BJ (cell line): ENCODE measurements at regions not wholly inside any gene's neighbourhood (a gene's known extent, or its start where the extent isn't known, plus 50 kb on each side); places are given as distances from the start of the nearest gene placed in this dataset.

ENCODE experiments used
- CTCF ChIA-PET: fragments of 350-600 bp; formaldehyde crosslinking; extraction: SDS; loops from one replicate; lab custom pipeline; 2021; ENCODE audit warnings: antibody characterized with exemption, inconsistent platforms; lab: Yijun Ruan, JAX
- POLR2A ChIA-PET: fragments of 300-600 bp; sonication (Branson Sonifier 250); formaldehyde crosslinking; extraction: SDS; loops from one replicate; lab custom pipeline; 2021; ENCODE audit warnings: antibody characterized with exemption; lab: Charles Lee
- DNase-seq: peaks from one replicate; pipeline ENCODE4 v3.0.0-alpha.2; 2011; ENCODE audit warnings: low read depth
- H3K27me3 ChIP-seq: 2 replicates; pipeline ENCODE4 v1.6.0; 2011; ENCODE audit warnings: low read length; ENCODE audit not compliant: control insufficient read depth, insufficient read depth
- H3K36me3 ChIP-seq: 2 replicates; pipeline ENCODE4 v1.5.1; 2011; ENCODE audit warnings: low read length; ENCODE audit not compliant: control insufficient read depth, insufficient read depth
- H3K4me3 ChIP-seq: 2 replicates; pipeline ENCODE4 v1.5.1; 2011; ENCODE audit warnings: low read depth, mild to moderate bottlenecking, control low read depth, low read length
- TF ChIP-seq, protein P1 (sequence below): IDR thresholded peaks from 2 replicates; pipeline ENCODE4 v1.5.1; 2011; ENCODE audit warnings: low read depth, mild to moderate bottlenecking, control low read depth, inconsistent platforms, low read length, moderate library complexity; ENCODE audit not compliant: insufficient read depth

DNA sequence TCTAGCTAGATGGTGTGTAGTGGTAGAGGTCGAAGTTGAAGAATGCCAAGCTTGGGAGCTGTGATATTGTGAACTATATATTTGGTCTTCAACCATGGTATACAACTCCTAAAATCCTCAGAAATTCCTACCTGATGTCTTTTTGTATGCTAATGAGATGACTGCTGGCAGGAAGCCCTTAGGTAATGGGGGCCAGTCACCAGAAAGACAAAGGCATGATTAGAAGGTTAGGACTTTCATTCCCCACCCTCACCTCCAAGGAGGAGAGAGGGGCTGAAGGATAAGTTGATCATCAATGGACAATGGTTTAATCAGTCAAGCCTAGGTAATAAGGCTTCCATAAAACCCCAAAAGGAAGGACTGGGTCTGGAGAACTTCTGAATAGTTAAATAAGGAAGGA, 285.7 kb upstream of the POU5F2 start:
- Histone ChIP-seq H3K4me3 (no peak overlapping the region), H3K27me3 (no peaks in the 10 kb centered on the region), H3K36me3 (no peaks in the 10 kb centered on the region)
- ChIA-PET CTCF (interaction anchor here (1.2 kb wide), 1 partner anchor 166 kb away, joined by 4 read pairs; no protein-coding TSS in a partner anchor), POLR2A (no interaction called here)
- TF ChIP-seq, protein P1, sequence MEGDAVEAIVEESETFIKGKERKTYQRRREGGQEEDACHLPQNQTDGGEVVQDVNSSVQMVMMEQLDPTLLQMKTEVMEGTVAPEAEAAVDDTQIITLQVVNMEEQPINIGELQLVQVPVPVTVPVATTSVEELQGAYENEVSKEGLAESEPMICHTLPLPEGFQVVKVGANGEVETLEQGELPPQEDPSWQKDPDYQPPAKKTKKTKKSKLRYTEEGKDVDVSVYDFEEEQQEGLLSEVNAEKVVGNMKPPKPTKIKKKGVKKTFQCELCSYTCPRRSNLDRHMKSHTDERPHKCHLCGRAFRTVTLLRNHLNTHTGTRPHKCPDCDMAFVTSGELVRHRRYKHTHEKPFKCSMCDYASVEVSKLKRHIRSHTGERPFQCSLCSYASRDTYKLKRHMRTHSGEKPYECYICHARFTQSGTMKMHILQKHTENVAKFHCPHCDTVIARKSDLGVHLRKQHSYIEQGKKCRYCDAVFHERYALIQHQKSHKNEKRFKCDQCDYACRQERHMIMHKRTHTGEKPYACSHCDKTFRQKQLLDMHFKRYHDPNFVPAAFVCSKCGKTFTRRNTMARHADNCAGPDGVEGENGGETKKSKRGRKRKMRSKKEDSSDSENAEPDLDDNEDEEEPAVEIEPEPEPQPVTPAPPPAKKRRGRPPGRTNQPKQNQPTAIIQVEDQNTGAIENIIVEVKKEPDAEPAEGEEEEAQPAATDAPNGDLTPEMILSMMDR = no peak
- DNase-seq = no peak

DNA sequence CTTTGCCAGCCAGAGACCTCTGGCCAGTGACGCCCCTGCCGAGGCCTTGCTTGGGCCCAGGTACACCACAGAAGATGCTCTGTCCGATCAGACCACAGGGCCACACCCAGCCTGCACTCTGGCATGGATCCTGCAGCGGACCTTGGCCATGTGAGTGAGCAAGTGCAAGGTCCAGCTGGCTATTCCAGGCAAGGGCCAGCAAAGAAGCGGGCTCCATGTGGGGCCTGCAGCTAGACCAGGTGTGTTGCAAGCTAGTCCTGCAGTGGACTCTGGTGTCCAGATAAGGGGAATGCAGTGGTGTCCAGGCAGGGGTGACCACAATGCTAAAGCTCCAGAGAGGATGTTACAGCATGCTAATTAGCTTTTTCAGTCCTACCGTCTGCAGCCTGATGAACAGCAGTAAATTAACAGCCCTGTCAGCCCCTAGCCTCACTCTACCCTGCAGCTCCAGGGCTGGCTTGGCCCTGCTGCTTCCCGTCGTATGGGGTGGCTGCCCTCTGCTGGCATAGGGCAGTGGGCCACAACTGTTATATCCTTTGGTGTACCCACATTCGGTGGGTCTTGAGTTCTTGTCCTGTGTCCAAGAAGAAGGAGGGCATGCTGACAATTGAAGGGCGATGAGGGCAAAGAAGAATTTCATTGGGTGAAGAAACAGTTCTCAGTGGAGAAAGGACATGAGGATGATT, 284.5 kb upstream of the POU5F2 start:
- Histone ChIP-seq H3K4me3 (no peak overlapping the region), H3K36me3 (no peaks in the 10 kb centered on the region; the same call in 1 of the 2 replicates), H3K27me3 (no peaks in the 10 kb centered on the region)
- CTCF ChIA-PET = no interaction called here
- POLR2A ChIA-PET = no interaction called here
- TF ChIP-seq, protein P1 = no peak
- DNase-seq = no peak

DNA sequence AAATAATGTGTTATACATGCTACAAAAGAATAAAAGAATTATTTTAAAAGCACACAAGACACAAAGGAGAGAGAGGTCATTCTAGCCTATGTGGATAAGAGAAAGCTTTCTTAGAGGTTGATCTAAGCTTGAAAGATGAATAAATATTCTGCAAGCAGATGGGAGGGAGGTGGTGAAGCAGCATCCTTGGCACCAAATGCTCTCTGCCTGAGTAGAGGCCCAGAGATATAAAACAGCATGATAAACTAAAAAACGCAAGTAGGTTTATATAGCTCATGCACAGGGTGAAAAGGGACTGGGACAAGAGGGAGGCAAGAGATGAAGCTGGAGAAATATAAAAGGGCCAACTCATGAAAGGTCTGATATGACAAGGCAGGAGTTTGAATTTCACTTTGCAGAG, 283.2 kb upstream of the POU5F2 start:
- Histone ChIP-seq H3K27me3 (no peaks in the 10 kb centered on the region), H3K36me3 (no peaks in the 10 kb centered on the region; the same call in 1 of the 2 replicates), H3K4me3 (no peak overlapping the region)
- TF ChIP-seq, protein P1 = no peak
- ChIA-PET POLR2A (no interaction called here), CTCF (no interaction called here)
- DNase-seq = no peak

DNA sequence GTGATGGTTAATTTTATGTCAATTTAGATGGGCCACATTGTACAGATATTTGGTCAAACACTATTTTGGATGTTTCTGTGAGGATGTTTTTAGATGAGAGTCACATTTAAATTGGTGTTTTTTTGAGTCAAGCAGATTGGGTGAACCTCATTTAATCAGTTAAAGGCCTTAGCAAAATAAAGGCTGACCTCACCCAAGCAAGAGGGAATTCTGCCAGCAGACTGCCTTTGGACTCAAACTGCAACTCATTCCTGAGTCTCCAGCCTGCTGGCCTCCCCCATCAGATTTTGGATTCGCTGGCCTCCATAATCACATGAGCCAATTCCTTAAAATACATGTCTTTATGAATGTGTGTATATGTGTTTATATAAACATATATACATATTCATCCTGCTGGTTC, 282.7 kb upstream of the POU5F2 start:
- ChIA-PET POLR2A (no interaction called here), CTCF (no interaction called here)
- no peak for DNase-seq
- H3K4me3 ChIP-seq = no peak overlapping the region
- H3K36me3 ChIP-seq = no peaks in the 10 kb centered on the region; the same call in 1 of the 2 replicates
- TF ChIP-seq, protein P1 = no peak
- H3K27me3 ChIP-seq = no peaks in the 10 kb centered on the region

DNA sequence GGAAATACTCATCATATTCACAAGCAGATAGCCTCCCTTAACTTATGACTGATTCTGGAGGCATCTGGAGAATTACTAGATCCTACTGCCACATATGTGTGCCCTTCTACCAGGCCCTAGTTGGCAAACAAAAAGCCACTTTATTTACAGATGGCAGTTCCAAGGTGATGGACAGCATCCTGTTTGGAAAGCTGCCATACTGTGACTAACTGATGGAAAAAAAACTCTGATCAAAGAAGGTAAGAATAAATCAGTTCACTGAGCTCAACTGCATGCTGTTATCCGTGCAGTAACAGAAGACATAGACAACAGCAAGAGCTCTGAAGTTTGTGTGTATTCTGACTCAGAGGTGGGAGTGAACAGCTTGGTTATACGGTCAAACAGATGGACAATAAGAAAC, 279.8 kb upstream of the POU5F2 start:
- ChIA-PET POLR2A (no interaction called here), CTCF (interaction anchor here (0.6 to 1.1 kb wide), 2 partner anchors 20 to 84 kb away, joined by 3 to 4 read pairs; no protein-coding TSS in a partner anchor)
- DNase-seq = no peak
- H3K27me3 ChIP-seq = no peaks in the 10 kb centered on the region
- no peaks in the 10 kb centered on the region; the same call in 1 of the 2 replicates for H3K36me3 ChIP-seq
- TF ChIP-seq, protein P1 = no peak
- no peak overlapping the region for H3K4me3 ChIP-seq
